ENCODE measurements at regions not wholly inside any gene's neighbourhood (a gene's known extent, or its start where the extent isn't known, plus 50 kb on each side); places are given as distances from the start of the nearest gene placed in this dataset.

- DNase-seq = no peak
Observed at GRCh38 chr1:22362626-22363402, 88.8 kb upstream of the ZBTB40 start.

GRCh38 chr1:22363403-22364325 lies 88.0 kb upstream of the ZBTB40 start:
- no peak for DNase-seq

- no peak for DNase-seq
Observed at GRCh38 chr1:22364326-22364650, 87.4 kb upstream of the ZBTB40 start.

GRCh38 chr1:22364764-22365163 lies 86.9 kb upstream of the ZBTB40 start:
- no peak for DNase-seq

GRCh38 chr1:22365331-22366295 lies 86.0 kb upstream of the ZBTB40 start:
- DNase-seq = no peak

- DNase-seq = no peak
Observed at GRCh38 chr1:22366346-22366745, 85.3 kb upstream of the ZBTB40 start.

- no peak for DNase-seq
Observed at GRCh38 chr1:22368125-22368524, 83.5 kb upstream of the ZBTB40 start.

GRCh38 chr1:22369294-22370189 lies 82.1 kb upstream of the ZBTB40 start:
- DNase-seq = no peak

- no peak for DNase-seq
Observed at GRCh38 chr1:22370190-22370498, 81.5 kb upstream of the ZBTB40 start.

- DNase-seq = no peak
Observed at GRCh38 chr1:22371408-22371807, 80.2 kb upstream of the ZBTB40 start.

- no peak for DNase-seq
Observed at GRCh38 chr1:22373252-22373651, 78.4 kb upstream of the ZBTB40 start.

- no peak for DNase-seq
Observed at GRCh38 chr1:22374001-22374400, 77.7 kb upstream of the ZBTB40 start.

- no peak for DNase-seq
Observed at GRCh38 chr1:22375601-22376000, 76.0 kb upstream of the ZBTB40 start.

GRCh38 chr1:22376001-22376400 lies 75.7 kb upstream of the ZBTB40 start:
- DNase-seq = no peak

- no peak for DNase-seq
Observed at GRCh38 chr1:22376546-22376945, 75.1 kb upstream of the ZBTB40 start.

GRCh38 chr1:22376976-22377375 lies 74.7 kb upstream of the ZBTB40 start:
- DNase-seq = no peak

- DNase-seq = no peak
Observed at GRCh38 chr1:22379566-22379965, 72.1 kb upstream of the ZBTB40 start.

- DNase-seq = no peak
Observed at GRCh38 chr1:22380024-22380785, 71.4 kb upstream of the ZBTB40 start.

- DNase-seq = no peak
Observed at GRCh38 chr1:22383526-22384294, 67.9 kb upstream of the ZBTB40 start.

- DNase-seq = no peak
Observed at GRCh38 chr1:22385537-22385936, 66.1 kb upstream of the ZBTB40 start.

- no peak for DNase-seq
Observed at GRCh38 chr1:22386774-22387173, 64.9 kb upstream of the ZBTB40 start.
